GM18505 (cell line): ENCODE measurements at regions not wholly inside any gene's neighbourhood (a gene's known extent, or its start where the extent isn't known, plus 50 kb on each side); places are given as distances from the start of the nearest gene placed in this dataset.
A peak's percentile ranks its signal among the peaks of the same experiment; 100 is the strongest.
"Not testable (repeated sequence)": the region's sequence is repeated elsewhere in the genome, so short reads cannot be mapped to it uniquely, and the experiment has no call there.

Experiments
- ATAC-seq: cut with Tn5 transposase; IDR thresholded peaks from one replicate; pipeline ENCODE4 v1.9.1; 2021; ENCODE audit not compliant: unreplicated experiment
- POLR2A ChIP-seq: IDR thresholded peaks from 4 replicates; pipeline ENCODE4 v1.6.1; 2011; ENCODE audit warnings: borderline replicate concordance; ENCODE audit not compliant: insufficient read depth, insufficient read length; ENCODE audit errors: extremely low read depth

DNA sequence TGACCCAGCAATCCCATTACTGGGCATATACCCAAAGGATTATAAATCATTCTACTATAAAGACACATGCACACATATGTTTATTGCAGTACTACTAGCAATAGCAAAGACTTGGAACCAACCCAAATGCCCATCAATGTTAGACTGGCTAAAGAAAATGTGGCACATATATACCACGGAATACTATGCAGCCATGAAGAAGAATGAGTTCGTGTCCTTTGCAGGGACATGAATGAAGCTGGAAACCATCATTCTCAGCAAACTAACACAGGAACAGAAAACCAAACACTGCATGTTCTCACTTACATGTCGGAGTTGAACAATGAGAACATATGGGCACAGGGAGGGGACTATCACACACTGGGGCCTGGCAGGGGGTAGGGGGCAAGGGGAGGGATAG is 183.0 kb downstream of the HACE1 start:
- ATAC-seq: not testable (repeated sequence)

DNA sequence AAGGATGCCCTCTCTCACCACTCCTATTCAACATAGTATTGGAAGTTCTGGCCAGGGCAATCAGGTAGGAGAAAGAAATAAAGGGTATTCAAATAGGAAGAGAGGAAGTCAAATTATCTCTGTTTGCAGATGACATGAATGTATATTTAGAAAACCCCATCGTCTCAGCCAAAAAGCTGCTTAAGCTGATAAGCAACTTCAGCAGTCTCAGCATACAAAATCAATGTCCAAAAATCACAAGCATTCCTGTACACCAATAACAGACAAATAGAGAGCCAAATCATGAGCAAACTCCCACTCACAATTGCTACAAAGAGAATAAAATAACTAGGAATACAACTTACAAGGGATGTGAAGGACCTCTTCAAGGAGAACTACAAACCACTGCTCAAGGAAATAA is 184.6 kb downstream of the HACE1 start:
- ATAC-seq: not testable (repeated sequence)

DNA sequence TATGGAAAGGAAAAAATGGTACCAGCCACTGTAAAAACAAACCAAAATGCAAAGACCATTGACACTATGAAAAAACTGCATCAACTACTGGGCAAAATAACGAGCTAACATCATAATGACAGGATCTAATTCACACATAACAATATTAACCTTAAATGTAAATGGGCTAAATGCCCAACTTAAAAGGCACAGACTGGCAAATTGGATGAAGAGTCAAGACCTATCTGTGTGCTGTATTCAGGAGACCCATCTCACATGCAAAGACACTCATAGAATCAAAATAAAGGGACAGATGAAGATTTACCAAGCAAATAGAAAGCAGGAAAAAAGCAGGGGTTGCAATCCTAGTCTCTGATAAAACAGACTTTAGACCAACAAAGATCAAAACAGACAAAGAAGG is 186.6 kb downstream of the HACE1 start:
- ATAC-seq: not testable (repeated sequence)

DNA sequence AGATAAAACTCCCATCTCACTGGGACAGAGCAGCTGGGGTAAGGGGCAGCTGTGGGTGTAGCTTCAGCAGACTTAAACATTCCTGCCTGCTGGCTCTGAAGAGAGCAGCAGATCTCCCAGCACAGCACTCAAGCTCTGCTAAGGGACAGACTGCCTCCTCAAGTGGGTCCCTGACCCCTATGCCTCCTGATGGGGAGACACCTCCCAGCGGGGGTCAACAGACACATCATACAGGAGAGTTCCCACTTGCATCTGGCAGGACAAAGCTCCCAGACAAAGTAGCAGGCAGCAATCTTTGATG is 188.2 kb downstream of the HACE1 start:
- ATAC-seq: not testable (repeated sequence)

DNA sequence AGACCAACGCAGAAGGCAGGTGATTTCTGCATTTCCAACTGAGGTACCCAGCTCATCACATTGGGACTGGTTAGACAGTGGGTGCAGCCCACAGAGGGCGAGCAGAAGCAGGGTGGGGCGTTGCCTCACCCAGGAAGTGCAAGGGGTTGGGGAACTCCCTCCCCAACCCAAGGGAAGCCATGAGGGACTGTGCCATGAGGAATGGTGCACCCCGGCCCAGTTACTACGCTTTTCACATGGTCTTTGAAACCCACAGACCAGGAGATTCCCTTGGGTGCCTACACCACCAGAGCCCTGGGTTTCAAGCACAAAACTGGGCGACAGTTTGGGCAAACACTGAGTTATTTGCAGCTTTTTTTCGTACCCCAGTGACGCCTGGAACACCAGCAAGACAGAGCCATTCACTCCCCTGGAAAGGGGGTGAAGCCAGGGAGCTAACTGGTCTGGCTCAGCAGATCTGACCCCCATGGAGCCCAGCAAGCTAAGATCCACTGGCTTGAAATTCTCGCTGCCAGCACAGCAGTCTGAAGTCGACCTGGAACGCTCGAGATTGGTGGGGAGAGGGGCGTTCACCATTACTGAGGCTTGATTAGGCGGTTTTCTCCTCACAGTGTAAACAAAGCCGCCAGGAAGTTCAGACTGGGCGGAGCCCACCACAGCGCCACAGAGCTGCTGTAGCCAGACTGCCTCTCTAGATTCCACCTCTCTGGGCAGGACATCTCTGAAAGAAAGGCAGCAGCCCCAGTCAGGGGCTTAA is 188.7 kb downstream of the HACE1 start:
- ATAC-seq: not testable (repeated sequence)

DNA sequence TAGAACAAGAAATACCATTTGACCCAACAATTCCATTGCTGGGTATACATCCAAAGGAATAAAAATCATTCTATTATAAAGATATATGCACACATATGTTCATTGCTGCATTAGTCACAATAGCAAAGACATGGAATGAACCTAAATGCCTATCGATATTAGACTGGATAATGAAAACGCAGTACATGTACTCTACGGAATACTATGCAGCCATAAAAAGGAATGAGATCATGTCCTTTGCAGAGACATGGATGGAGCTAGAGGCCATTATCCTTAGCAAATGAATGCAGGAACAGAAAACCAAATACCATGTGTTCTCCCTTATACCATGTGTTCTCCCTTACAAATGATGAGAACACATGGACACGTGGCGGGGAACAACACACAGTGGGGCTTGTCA is 190.2 kb downstream of the HACE1 start:
- ATAC-seq: no peak
- no peak for TF ChIP-seq POLR2A

DNA sequence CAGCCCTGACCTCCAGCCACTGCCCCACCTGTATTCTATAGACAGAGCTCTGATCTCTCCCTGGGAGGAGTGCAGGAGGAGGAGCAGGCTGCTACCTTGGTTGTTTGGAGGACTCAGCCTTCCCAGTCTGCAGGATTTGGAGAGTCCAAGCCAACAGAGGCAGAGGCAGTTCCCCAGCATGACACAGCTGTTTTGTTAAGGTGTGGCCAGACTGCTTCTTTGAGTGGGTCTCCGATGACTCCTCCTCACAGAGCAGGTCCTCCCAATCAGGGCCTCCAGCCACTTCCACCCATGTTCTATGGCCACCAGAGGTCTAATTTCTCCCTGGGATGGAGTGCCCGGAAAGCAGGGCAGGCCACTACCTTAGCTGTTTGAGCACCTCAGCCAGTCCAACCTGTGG is 203.5 kb downstream of the HACE1 start:
- TF ChIP-seq POLR2A: no peak
- ATAC-seq: no peak

DNA sequence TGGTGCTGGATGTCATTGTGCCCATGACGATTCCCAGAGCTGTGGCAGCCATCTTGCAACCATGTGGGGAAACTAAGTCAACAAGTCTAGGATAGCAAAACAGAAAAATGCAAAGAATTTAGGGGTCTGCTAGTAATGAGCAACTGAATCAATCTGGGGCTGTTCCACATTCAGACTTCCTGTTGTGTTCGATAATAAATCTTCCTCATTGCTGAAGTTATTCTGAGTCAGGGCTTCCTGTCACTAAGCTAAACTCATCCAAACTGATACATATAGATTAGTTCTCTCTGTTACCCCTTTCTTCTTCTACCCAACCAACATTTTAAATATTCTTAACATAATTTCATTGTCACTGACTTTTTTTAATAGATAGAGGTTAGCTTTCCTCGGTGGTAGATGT is 205.9 kb downstream of the HACE1 start:
- no peak for TF ChIP-seq POLR2A
- no peak for ATAC-seq

DNA sequence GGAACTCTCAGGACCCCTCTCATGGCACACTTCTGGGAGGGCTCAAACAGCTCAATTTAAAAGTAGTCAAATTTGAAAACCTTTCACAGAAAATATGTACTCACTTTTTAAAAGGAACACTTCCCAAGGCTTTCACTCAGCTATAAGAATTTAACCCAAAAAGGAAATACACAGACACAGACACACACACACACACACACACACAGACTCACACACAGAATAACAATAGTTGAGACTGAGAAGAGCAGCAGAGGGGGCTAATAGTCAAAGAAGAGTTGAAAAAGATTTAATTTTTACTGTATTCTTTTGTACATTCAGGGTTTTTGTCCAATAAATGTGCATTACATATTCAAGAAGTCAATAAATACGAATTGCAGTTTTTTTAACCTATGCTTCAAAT is 211.4 kb downstream of the HACE1 start:
- no peak for ATAC-seq
- TF ChIP-seq POLR2A: no peak

DNA sequence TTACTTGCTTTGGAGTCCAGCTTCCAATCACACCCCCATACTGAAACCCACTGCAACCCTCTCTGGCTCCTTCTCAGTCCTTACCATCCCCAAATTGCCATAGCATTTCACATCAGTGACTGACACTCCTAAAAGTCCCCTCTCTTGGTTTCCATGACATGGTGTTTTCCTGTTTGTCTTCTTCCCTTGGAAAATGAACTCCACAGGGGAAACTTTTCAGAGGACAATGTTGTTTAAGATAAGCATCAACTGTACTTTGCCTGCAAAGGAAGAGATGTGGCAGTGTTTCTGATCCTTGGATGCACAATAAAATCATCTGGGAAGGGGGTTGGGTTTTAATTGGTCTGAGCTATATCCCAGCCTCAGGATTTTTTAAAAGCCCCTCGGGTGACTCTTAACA is 214.9 kb downstream of the HACE1 start:
- no peak for ATAC-seq

DNA sequence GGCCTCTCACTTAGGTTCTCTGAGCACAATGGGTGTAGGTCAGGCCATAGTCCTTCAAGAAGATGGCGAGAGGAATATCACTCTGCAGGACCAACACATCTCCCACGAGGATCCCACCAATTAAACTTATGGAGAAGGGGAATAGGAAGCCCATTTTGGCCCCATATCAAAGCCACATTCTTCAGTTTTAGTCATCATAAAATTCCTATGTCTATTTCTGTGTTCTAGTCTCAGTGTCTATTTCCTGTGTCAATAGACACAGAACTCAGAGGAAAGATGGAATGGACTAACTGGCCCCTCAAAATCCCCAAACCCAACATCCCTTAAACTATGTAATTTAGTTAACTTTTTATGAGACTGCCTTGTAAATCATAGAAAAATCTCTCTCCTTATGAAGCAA is 216.8 kb downstream of the HACE1 start:
- ATAC-seq: no peak
- no peak for TF ChIP-seq POLR2A

More for the DNA sequence above, 214.9 kb downstream of the HACE1 start:
- no peak for TF ChIP-seq POLR2A

DNA sequence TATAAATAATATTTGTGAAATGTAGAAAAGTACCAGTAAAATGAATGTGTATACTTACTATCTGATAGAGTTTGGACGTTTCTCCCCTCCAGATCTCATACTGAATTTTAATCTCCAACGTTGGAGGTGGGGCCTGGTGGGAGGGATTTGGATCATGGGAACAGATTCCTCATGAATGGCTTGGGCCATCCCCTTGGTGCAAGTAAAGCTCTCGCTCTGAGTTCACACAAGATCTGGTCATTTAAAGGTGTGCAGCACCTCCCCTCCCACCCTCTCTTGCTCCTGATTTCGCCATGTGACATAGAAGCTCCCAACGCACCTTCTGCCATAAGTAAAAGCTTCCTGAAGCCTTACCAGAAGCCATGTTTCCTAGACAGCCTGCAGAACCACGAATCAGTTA is 219.0 kb downstream of the HACE1 start:
- no peak for ATAC-seq
- TF ChIP-seq POLR2A: no peak

DNA sequence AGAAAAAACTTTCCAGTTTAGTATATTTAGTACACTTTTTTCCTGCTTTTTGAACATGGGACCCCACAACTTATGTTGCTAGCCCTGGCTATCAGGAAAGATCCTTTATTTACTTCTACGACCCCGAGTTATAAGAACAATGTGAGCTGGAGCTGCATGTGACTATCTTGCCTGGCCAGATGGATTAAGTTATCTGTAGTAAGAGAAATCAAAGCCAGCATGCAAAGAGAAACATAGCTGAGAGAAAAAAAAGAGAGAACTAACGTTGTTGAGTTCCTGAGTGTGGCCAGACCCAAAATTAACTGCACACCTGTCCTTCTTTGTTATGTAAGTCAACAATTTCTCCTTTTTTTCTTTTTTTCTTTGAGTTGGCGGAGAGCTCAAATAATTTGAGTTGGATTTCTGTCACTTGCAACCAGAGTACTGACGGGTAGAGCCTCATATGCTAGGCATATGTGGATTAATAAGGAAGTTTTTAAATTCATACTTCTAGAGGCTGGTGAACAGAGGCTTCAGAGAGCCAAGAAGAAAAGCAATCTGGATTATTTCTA is 219.5 kb downstream of the HACE1 start:
- no peak for TF ChIP-seq POLR2A
- no peak for ATAC-seq

DNA sequence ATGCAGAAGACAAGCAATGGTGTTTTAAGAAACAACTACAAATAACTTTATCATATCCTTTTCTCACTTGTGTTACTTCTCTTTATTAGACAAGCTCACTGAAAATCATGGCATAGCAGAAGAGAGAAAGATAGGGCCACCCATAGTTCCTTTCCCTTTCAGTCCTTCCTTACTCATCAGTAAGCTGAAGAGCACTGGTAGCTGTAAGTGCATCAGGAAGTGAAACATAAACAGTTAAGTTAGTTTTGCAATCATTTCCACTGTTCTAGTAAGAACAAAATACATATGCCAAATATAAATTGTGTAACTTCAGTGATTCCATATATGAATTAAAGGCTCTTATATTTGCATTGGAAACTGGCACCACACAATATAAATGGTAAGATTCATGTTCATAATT is 220.1 kb downstream of the HACE1 start:
- TF ChIP-seq POLR2A: no peak
- peak; percentile 94 for ATAC-seq

DNA sequence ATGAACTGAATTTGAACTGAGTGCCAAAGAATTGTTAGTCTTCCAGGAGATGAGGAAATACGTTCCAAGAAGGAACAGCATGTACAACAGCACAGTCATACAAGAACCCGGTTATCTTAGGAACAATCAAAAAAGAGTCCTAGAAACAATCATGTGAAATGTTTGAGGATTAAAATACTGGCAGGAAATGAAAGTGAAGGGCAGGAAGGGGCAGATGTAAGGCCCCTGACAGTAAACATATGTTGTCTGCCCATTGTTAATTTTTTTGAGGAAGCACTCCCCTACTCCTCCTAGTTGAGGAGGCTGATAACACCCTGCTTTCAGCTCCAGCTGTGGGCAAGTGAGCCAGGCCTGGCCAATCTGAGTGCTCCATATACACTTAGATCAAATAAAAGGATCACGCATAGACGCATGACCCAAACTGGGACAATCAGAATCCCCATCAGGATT is 220.9 kb downstream of the HACE1 start:
- TF ChIP-seq POLR2A: no peak
- ATAC-seq: no peak

DNA sequence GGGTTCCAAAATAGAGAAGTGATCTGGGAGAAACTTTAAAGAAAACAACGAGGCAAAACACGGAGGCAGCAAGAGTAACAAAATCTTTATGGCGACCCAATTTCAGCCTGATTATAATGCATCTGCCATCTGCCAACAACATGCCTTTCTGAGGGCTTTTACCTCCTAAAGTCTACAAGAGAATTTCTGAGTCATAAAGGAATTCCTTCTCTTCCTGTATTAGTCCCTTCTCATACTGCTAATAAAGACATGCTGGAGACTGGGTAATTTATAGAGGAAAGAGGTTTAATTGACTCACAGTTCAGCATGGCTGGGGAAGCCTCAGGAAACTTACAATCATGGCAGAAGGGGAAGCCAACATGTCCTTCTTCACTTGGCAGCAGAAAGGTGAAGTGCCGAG is 226.6 kb downstream of the HACE1 start:
- ATAC-seq: no peak
- TF ChIP-seq POLR2A: no peak

DNA sequence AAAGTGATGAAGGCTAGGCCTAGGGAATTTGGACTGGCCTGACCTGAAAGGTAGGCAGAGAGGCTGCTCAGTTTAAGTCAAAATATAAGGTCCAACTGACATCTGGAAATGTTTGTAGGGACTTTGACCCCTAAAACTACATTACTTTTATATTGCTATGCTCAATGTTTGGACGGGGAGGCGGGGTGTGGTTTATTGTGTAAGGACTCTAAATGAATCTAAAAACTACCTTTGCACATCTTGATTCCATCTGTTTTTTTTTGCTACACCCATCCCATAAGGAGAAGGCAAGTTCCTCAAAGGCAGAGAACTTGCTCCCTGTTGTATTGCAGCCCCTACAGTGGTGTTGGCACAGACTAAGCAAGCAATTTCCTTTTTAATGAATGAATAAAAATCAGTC is 227.1 kb downstream of the HACE1 start:
- ATAC-seq: no peak

More for the DNA sequence above, 227.1 kb downstream of the HACE1 start:
- TF ChIP-seq POLR2A: no peak
